OCI-LY1 (cell line): ENCODE measurements at regions not wholly inside any gene's neighbourhood (a gene's known extent, or its start where the extent isn't known, plus 50 kb on each side); places are given as distances from the start of the nearest gene placed in this dataset.
"Not testable (repeated sequence)": the region's sequence is repeated elsewhere in the genome, so short reads cannot be mapped to it uniquely, and the experiment has no call there.

Source experiments
- H2AFZ ChIP-seq: fragments of 200-600 bp; sonication (generic), shearing (Covaris generic); 2 replicates; pipeline ENCODE4 v1.6.0; 2014; ENCODE audit warnings: antibody characterized with exemption, mild to moderate bottlenecking, low read length
- H3F3A ChIP-seq: fragments of 200-600 bp; sonication (generic), shearing (Covaris generic); 2 replicates; pipeline ENCODE4 v1.6.0; 2014; ENCODE audit warnings: mild to moderate bottlenecking, antibody characterized with exemption, low read length, moderate library complexity; ENCODE audit not compliant: insufficient read depth
- H3K27ac ChIP-seq: fragments of 200-600 bp; sonication (generic); 2 replicates; pipeline ENCODE4 v1.5.1; 2014; ENCODE audit warnings: low read length, mixed run types, mild to moderate bottlenecking, low read depth; ENCODE audit not compliant: poor library complexity, severe bottlenecking
- H3K27me3 ChIP-seq: fragments of 200-600 bp; sonication (generic); 2 replicates; pipeline ENCODE4 v1.6.0; 2014; ENCODE audit warnings: antibody characterized with exemption, mild to moderate bottlenecking, low read length, moderate library complexity; ENCODE audit not compliant: insufficient read depth
- H3K36me3 ChIP-seq: fragments of 200-600 bp; sonication (generic); 2 replicates; pipeline ENCODE4 v1.6.1; 2014; ENCODE audit warnings: mild to moderate bottlenecking, antibody characterized with exemption, low read length, moderate library complexity, mixed read lengths; ENCODE audit not compliant: insufficient read depth
- H3K4me1 ChIP-seq: fragments of 200-600 bp; sonication (generic); 2 replicates; pipeline ENCODE4 v1.5.1; 2014; ENCODE audit warnings: mild to moderate bottlenecking, low read length, moderate library complexity; ENCODE audit not compliant: insufficient read depth, severe bottlenecking
- H3K4me2 ChIP-seq: fragments of 200-600 bp; sonication (generic), shearing (Covaris generic); 2 replicates; pipeline ENCODE4 v1.6.1; 2014; ENCODE audit warnings: low read length
- H3K4me3 ChIP-seq: fragments of 200-600 bp; sonication (generic); 2 replicates; pipeline ENCODE4 v1.5.1; 2014; ENCODE audit warnings: low read length, low read depth, mild to moderate bottlenecking, mixed read lengths; ENCODE audit not compliant: poor library complexity, severe bottlenecking
- H3K79me2 ChIP-seq: fragments of 200-600 bp; shearing (Covaris generic); 2 replicates; pipeline ENCODE4 v1.6.1; 2016; ENCODE audit warnings: mixed run types, low read length, mixed read lengths; ENCODE audit not compliant: insufficient read depth
- H3K9ac ChIP-seq: fragments of 200-600 bp; sonication (generic), shearing (Covaris generic); 2 replicates; pipeline ENCODE4 v1.6.1; 2014; ENCODE audit warnings: mild to moderate bottlenecking, low read length, mixed read lengths
- H3K9me2 ChIP-seq: fragments of 200-600 bp; sonication (generic), shearing (Covaris generic); 2 replicates; pipeline ENCODE4 v1.6.1; 2014; ENCODE audit warnings: low read depth, mild to moderate bottlenecking, low read length, mixed read lengths
- H3K9me3 ChIP-seq: fragments of 200-600 bp; shearing (Covaris generic); 2 replicates; pipeline ENCODE4 v1.6.1; 2014; ENCODE audit warnings: low read length, mixed read lengths
- H4K20me1 ChIP-seq: fragments of 200-600 bp; sonication (generic), shearing (Covaris generic); 2 replicates; pipeline ENCODE4 v1.6.0; 2016; ENCODE audit warnings: mild to moderate bottlenecking, low read length; ENCODE audit not compliant: insufficient read depth
- CTCF ChIP-seq: fragments of 200-600 bp; sonication (generic), shearing (Covaris generic); IDR thresholded peaks from 2 replicates; pipeline ENCODE4 v1.5.1; 2017; ENCODE audit warnings: mild to moderate bottlenecking, antibody characterized with exemption, low read length, moderate library complexity, mixed read lengths
- EZH2 ChIP-seq: fragments of 200-600 bp; sonication (generic), shearing (Covaris generic); IDR thresholded peaks from 2 replicates; pipeline ENCODE4 v1.8.0; 2017; ENCODE audit warnings: borderline replicate concordance, mixed run types, mild to moderate bottlenecking, antibody characterized with exemption, low read length, moderate library complexity, mixed read lengths

GRCh38 chr15:24271496-24272244 lies 403.9 kb upstream of the NPAP1 start:
- H3K36me3 ChIP-seq, H3K9ac ChIP-seq, H2AFZ ChIP-seq, H3K27me3 ChIP-seq, H3K4me1 ChIP-seq, H3K27ac ChIP-seq, H3K9me2 ChIP-seq, H3K79me2 ChIP-seq, H4K20me1 ChIP-seq, H3K9me3 ChIP-seq, H3F3A ChIP-seq, H3K4me3 ChIP-seq, H3K4me2 ChIP-seq: not testable (repeated sequence)

- no peaks in the 10 kb centered on the region for H3K27me3 ChIP-seq
- H3K9me2 ChIP-seq: no peaks in the 10 kb centered on the region
- H3K4me2 ChIP-seq: no peak overlapping the region
- H3K79me2 ChIP-seq: no peaks in the 10 kb centered on the region
- TF ChIP-seq EZH2 (no peak), CTCF (no peak)
- no peak overlapping the region for H3K9ac ChIP-seq
- no peaks in the 10 kb centered on the region for H3F3A ChIP-seq
- no peaks in the 10 kb centered on the region for H4K20me1 ChIP-seq
- H3K4me3 ChIP-seq: no peak overlapping the region
- H3K36me3 ChIP-seq: no peaks in the 10 kb centered on the region
- no peaks in the 10 kb centered on the region for H3K9me3 ChIP-seq
- no peak overlapping the region for H3K27ac ChIP-seq
- no peak overlapping the region for H2AFZ ChIP-seq
- no peaks in the 10 kb centered on the region for H3K4me1 ChIP-seq
These were observed 382.7 kb upstream of the NPAP1 start for GRCh38 chr15:24292837-24293236.

GRCh38 chr15:24300804-24301368 lies 374.7 kb upstream of the NPAP1 start:
- not testable (repeated sequence) for H3K4me2 ChIP-seq, H3K27me3 ChIP-seq, H3F3A ChIP-seq

GRCh38 chr15:24301999-24302398 lies 373.6 kb upstream of the NPAP1 start:
- not testable (repeated sequence) for H3K4me2 ChIP-seq, H3K36me3 ChIP-seq, H3K9me2 ChIP-seq, H3K79me2 ChIP-seq, H3K9ac ChIP-seq, H4K20me1 ChIP-seq, H3K27ac ChIP-seq, H3K27me3 ChIP-seq, H3K9me3 ChIP-seq, H3F3A ChIP-seq, H2AFZ ChIP-seq, H3K4me1 ChIP-seq, H3K4me3 ChIP-seq

More at GRCh38 chr15:24300804-24301368, 374.7 kb upstream of the NPAP1 start:
- not testable (repeated sequence) for H3K9me2 ChIP-seq, H3K4me1 ChIP-seq, H3K79me2 ChIP-seq, H2AFZ ChIP-seq, H3K9ac ChIP-seq, H4K20me1 ChIP-seq, H3K27ac ChIP-seq, H3K36me3 ChIP-seq, H3K9me3 ChIP-seq, H3K4me3 ChIP-seq

- not testable (repeated sequence) for H3K9me2 ChIP-seq
These were observed 370.8 kb upstream of the NPAP1 start for GRCh38 chr15:24304747-24305146.

GRCh38 chr15:24305643-24306042 lies 369.9 kb upstream of the NPAP1 start:
- H3K27ac ChIP-seq: not testable (repeated sequence)

More at GRCh38 chr15:24304747-24305146, 370.8 kb upstream of the NPAP1 start:
- H4K20me1 ChIP-seq, H2AFZ ChIP-seq, H3K9me3 ChIP-seq, H3K9ac ChIP-seq, H3F3A ChIP-seq, H3K27me3 ChIP-seq, H3K4me2 ChIP-seq, H3K36me3 ChIP-seq, H3K79me2 ChIP-seq, H3K4me3 ChIP-seq, H3K4me1 ChIP-seq, H3K27ac ChIP-seq: not testable (repeated sequence)

GRCh38 chr15:24309700-24310099 lies 365.9 kb upstream of the NPAP1 start:
- H3K9ac ChIP-seq, H2AFZ ChIP-seq, H3F3A ChIP-seq, H3K36me3 ChIP-seq, H3K27me3 ChIP-seq, H3K79me2 ChIP-seq, H3K9me3 ChIP-seq, H3K4me2 ChIP-seq, H4K20me1 ChIP-seq, H3K4me1 ChIP-seq, H3K4me3 ChIP-seq, H3K27ac ChIP-seq, H3K9me2 ChIP-seq: not testable (repeated sequence)

More at GRCh38 chr15:24305643-24306042, 369.9 kb upstream of the NPAP1 start:
- not testable (repeated sequence) for H3K79me2 ChIP-seq, H3K4me1 ChIP-seq, H3K36me3 ChIP-seq, H3K9me3 ChIP-seq, H3K27me3 ChIP-seq, H3K4me2 ChIP-seq, H4K20me1 ChIP-seq, H2AFZ ChIP-seq, H3K9me2 ChIP-seq, H3K4me3 ChIP-seq, H3F3A ChIP-seq, H3K9ac ChIP-seq
